ENCODE measurements at regions not wholly inside any gene's neighbourhood (a gene's known extent, or its start where the extent isn't known, plus 50 kb on each side); places are given as distances from the start of the nearest gene placed in this dataset.

- TF ChIP-seq, protein P1, sequence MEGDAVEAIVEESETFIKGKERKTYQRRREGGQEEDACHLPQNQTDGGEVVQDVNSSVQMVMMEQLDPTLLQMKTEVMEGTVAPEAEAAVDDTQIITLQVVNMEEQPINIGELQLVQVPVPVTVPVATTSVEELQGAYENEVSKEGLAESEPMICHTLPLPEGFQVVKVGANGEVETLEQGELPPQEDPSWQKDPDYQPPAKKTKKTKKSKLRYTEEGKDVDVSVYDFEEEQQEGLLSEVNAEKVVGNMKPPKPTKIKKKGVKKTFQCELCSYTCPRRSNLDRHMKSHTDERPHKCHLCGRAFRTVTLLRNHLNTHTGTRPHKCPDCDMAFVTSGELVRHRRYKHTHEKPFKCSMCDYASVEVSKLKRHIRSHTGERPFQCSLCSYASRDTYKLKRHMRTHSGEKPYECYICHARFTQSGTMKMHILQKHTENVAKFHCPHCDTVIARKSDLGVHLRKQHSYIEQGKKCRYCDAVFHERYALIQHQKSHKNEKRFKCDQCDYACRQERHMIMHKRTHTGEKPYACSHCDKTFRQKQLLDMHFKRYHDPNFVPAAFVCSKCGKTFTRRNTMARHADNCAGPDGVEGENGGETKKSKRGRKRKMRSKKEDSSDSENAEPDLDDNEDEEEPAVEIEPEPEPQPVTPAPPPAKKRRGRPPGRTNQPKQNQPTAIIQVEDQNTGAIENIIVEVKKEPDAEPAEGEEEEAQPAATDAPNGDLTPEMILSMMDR (optimal IDR thresholded peaks at IDR 0.05 in 1 of 3, IDR thresholded peaks at IDR 0.05 in 1 of 3, conservative IDR thresholded peaks at IDR 0.05 in 1 of 3; ENCODE audit: extremely low read depth in 1 of 3, insufficient read depth in 2 of 3, low read length in 3 of 3) = no peak
- no peak for TF ChIP-seq EZH2 (IDR thresholded peaks at IDR 0.05; ENCODE audit: low read length)
These were observed 900.7 kb downstream of the JRKL start for GRCh38 chr11:97290464-97291041.
